B cell (primary cell): ENCODE measurements at regions not wholly inside any gene's neighbourhood (a gene's known extent, or its start where the extent isn't known, plus 50 kb on each side); places are given as distances from the start of the nearest gene placed in this dataset.

Experiments
- ATAC-seq: fragments of 200-7000 bp; cut with Tn5 transposase; one replicate; pipeline ENCODE4 v1.10.0; 2021; ENCODE audit warnings: low read depth, mild to moderate bottlenecking, moderate number of reproducible peaks, moderate library complexity
- CTCF ChIA-PET: fragments of 350-600 bp; sonication (Branson Sonifier 250); formaldehyde crosslinking; loops from one replicate; lab custom pipeline; 2021; ENCODE audit warnings: antibody characterized with exemption, inconsistent platforms; lab: Charles Lee
- POLR2A ChIA-PET: fragments of 350-600 bp; sonication (Branson Sonifier 250); formaldehyde crosslinking; loops from one replicate; lab custom pipeline; 2021; ENCODE audit warnings: antibody characterized with exemption; lab: Charles Lee
- DNase-seq: peaks from one replicate; pipeline ENCODE4 v3.0.0; 2013
- H2AFZ ChIP-seq: 2 replicates; pipeline ENCODE4 v1.6.1; 2012; ENCODE audit warnings: mild to moderate bottlenecking, low read depth, low read length; ENCODE audit not compliant: insufficient read depth, poor library complexity, severe bottlenecking
- H3K27ac ChIP-seq, 2 donors: 1 replicate in 1 of 2; 2 replicates in 1 of 2; pipeline ENCODE4 v1.5.1; 2012 to 2013; ENCODE audit warnings: low read length in 2 of 2, mild to moderate bottlenecking in 2 of 2, moderate library complexity in 1 of 2
- H3K27me3 ChIP-seq, 4 experiments: fragments of 200-600 bp in 1 of 4; sonication (generic) in 1 of 4; replicated peaks in 1 of 4; 1 replicate in 2 of 4; 2 replicates in 2 of 4; pipeline versions ENCODE4 v1.6.1 to v1.7.0; 2013 to 2016; ENCODE audit warnings: low read length in 3 of 4, mild to moderate bottlenecking in 2 of 4, mixed read lengths in 1 of 4, moderate library complexity in 1 of 4; ENCODE audit not compliant: insufficient read depth in 4 of 4, control insufficient read depth in 3 of 4; ENCODE audit errors: control extremely low read depth in 1 of 4
- H3K36me3 ChIP-seq, 2 experiments: replicated peaks in 1 of 2; 1 replicate in 1 of 2; 2 replicates in 1 of 2; pipeline versions ENCODE4 v1.6.1 to v1.7.1; 2013; ENCODE audit warnings: low read length in 1 of 2; ENCODE audit not compliant: insufficient read depth in 2 of 2, control insufficient read depth in 1 of 2; ENCODE audit errors: control extremely low read depth in 1 of 2, extremely low read depth in 1 of 2
- H3K4me1 ChIP-seq, 2 donors: fragments of 200-600 bp in 1 of 2; sonication (generic) in 1 of 2; 1 replicate in 1 of 2; 2 replicates in 1 of 2; pipeline versions ENCODE4 v1.5.1 to v1.6.1; 2013 to 2017; ENCODE audit warnings: low read length in 2 of 2; ENCODE audit not compliant: control insufficient read depth in 2 of 2, insufficient read depth in 2 of 2
- H3K4me2 ChIP-seq: replicated peaks from 2 replicates; pipeline ENCODE3; 2012; ENCODE audit warnings: mild to moderate bottlenecking, low read depth, low read length; ENCODE audit not compliant: poor library complexity, severe bottlenecking
- H3K4me3 ChIP-seq, 5 experiments: fragments of 200-600 bp in 1 of 5; sonication (generic) in 1 of 5; 1 replicate in 3 of 5; 2 replicates in 2 of 5; pipeline versions ENCODE4 v1.5.1 to v1.7.0; 2011 to 2016; ENCODE audit warnings: low read length in 4 of 5, mild to moderate bottlenecking in 4 of 5, low read depth in 2 of 5, control low read depth in 1 of 5, moderate library complexity in 1 of 5; ENCODE audit not compliant: insufficient read depth in 1 of 5; ENCODE audit errors: control extremely low read depth in 1 of 5, extremely low read depth in 1 of 5
- H3K79me2 ChIP-seq: fragments of 200-600 bp; sonication (generic); one replicate; pipeline ENCODE4 v1.6.0; 2016; ENCODE audit warnings: low read length; ENCODE audit not compliant: control insufficient read depth, insufficient read depth
- H3K9ac ChIP-seq: fragments of 200-600 bp; sonication (generic); 2 replicates; pipeline ENCODE4 v1.6.1; 2017; ENCODE audit warnings: mild to moderate bottlenecking, low read length, moderate library complexity
- H3K9me3 ChIP-seq, 3 donors: one replicate each; pipeline versions ENCODE4 v1.6.1 to v1.7.1; 2013; ENCODE audit warnings: low read length in 2 of 3; ENCODE audit not compliant: control insufficient read depth in 2 of 3, insufficient read depth in 1 of 3; ENCODE audit errors: control extremely low read depth in 1 of 3
- H4K20me1 ChIP-seq: 2 replicates; pipeline ENCODE4 v1.6.0; 2012; ENCODE audit warnings: mild to moderate bottlenecking, low read length; ENCODE audit not compliant: insufficient read depth, control insufficient read depth, poor library complexity, severe bottlenecking
- H3K27ac Mint-ChIP-seq: one replicate; pipeline ENCODE4 v1.8.0; 2021; ENCODE audit warnings: mixed read lengths
- H3K27me3 Mint-ChIP-seq: one replicate; pipeline ENCODE4 v1.8.0; 2021; ENCODE audit warnings: mixed read lengths
- H3K4me1 Mint-ChIP-seq: one replicate; pipeline ENCODE4 v1.8.0; 2021; ENCODE audit warnings: mixed read lengths
- H3K4me3 Mint-ChIP-seq: one replicate; pipeline ENCODE4 v1.8.0; 2021; ENCODE audit warnings: mixed read lengths
- H3K9me3 Mint-ChIP-seq: one replicate; pipeline ENCODE4 v1.8.0; 2022; ENCODE audit warnings: mixed read lengths; ENCODE audit not compliant: insufficient read depth
- CTCF ChIP-seq: fragments of 200-600 bp; IDR thresholded peaks from one replicate; pipeline ENCODE4 v1.8.0; 2022; ENCODE audit warnings: antibody characterized with exemption, mild to moderate bottlenecking
- EZH2 ChIP-seq: IDR thresholded peaks from 2 replicates; pipeline ENCODE4 v1.6.1; 2012; ENCODE audit warnings: borderline replicate concordance, low read depth, mild to moderate bottlenecking, moderate library complexity, low read length; ENCODE audit not compliant: insufficient read depth, poor library complexity, severe bottlenecking
- WGBS: methylation state at CpG from one replicate; pipeline ENCODE4 v1.1.5; 2013; ENCODE audit warnings: missing lambda C conversion rate; ENCODE audit not compliant: insufficient coverage; 5-methylcytosine and 5-hydroxymethylcytosine counted together
- intact Hi-C: fragments of 100-400 bp; cut with micrococcal nuclease; formaldehyde crosslinking; loops from one replicate; pipeline ENCODE4 v1.10.0; 2022

DNA sequence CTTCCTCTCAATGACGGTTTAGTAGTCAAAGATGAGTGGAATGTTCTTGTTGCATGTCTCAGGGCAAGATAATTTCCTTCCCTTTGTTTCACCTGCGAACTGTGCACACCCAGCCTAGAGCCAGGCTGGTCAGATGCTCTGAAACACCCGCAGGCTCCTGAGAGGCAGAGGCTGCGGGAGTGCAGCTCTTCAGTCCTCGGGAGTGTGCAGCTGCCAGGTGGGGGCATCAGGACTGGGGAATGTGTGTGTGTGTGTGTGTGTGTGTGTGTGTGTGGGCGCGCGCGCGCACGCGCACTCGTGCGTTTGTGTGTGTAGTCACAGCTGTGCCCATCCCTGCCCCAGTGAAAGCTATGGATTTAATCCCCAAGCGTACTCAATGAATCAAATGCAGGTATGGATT is 136.2 kb upstream of the NTM start:
- 95% methylated on average over 14 of the region's 15 CpGs for WGBS
- Histone ChIP-seq H3K36me3 (no peaks in the 10 kb centered on the region), H3K9me3 (peaks cover 0 to 2% (median 0%) of the 10 kb centered on the region in 3 donors), H3K27ac (no peak overlapping the region), H3K27me3 (no peaks in the 10 kb centered on the region), H3K4me1 (no peaks in the 10 kb centered on the region), H3K4me3 (no peak overlapping the region), H2AFZ (no peak overlapping the region), H3K9ac (no peak overlapping the region), H3K4me2 (no peak overlapping the region), H3K79me2 (no peaks in the 10 kb centered on the region), H4K20me1 (no peaks in the 10 kb centered on the region)
- H3K27me3 Mint-ChIP-seq = no peaks in the 10 kb centered on the region
- ATAC-seq = no peak
- CTCF ChIA-PET = no interaction called here
- no peak overlapping the region for H3K4me3 Mint-ChIP-seq
- POLR2A ChIA-PET = no interaction called here
- H3K4me1 Mint-ChIP-seq = no peaks in the 10 kb centered on the region
- TF ChIP-seq EZH2 (no peak), CTCF (no peak)
- H3K9me3 Mint-ChIP-seq = no peaks in the 10 kb centered on the region
- intact Hi-C loops = no loop called here
- no peak overlapping the region for H3K27ac Mint-ChIP-seq
- DNase-seq = no peak

- H3K4me1 Mint-ChIP-seq = no peaks in the 10 kb centered on the region
- CTCF ChIA-PET = no interaction called here
Observed at GRCh38 chr11:131235328-131236298, 134.8 kb upstream of the NTM start.

More at GRCh38 chr11:131235328-131236298, 134.8 kb upstream of the NTM start:
- POLR2A ChIA-PET = no interaction called here
- Histone ChIP-seq H2AFZ (no peak overlapping the region), H3K27ac (no peak overlapping the region), H3K9me3 (peaks cover 0 to 2% (median 0%) of the 10 kb centered on the region in 3 donors), H3K4me2 (no peak overlapping the region), H4K20me1 (no peaks in the 10 kb centered on the region), H3K4me1 (no peaks in the 10 kb centered on the region), H3K36me3 (no peaks in the 10 kb centered on the region), H3K4me3 (no peak overlapping the region), H3K9ac (no peak overlapping the region), H3K27me3 (no peaks in the 10 kb centered on the region), H3K79me2 (no peaks in the 10 kb centered on the region)
- ATAC-seq = no peak
- DNase-seq = no peak
- H3K27me3 Mint-ChIP-seq = no peaks in the 10 kb centered on the region
- TF ChIP-seq EZH2 (no peak), CTCF (no peak)
- 80% methylated on average over 16 of the region's 20 CpGs for WGBS
- no peak overlapping the region for H3K27ac Mint-ChIP-seq
- no peak overlapping the region for H3K4me3 Mint-ChIP-seq
- intact Hi-C loops = no loop called here
- no peaks in the 10 kb centered on the region for H3K9me3 Mint-ChIP-seq
